Adrenal gland (tissue), 5 donors: ENCODE measurements at regions not wholly inside any gene's neighbourhood (a gene's known extent, or its start where the extent isn't known, plus 50 kb on each side); places are given as distances from the start of the nearest gene placed in this dataset.

Experiments
- POLR2A ChIP-seq, 2 donors: fragments of 450-650 bp; IDR thresholded peaks; one replicate each; pipeline ENCODE4 v1.6.1; 2017; ENCODE audit warnings: antibody characterized with exemption in 2 of 2, mild to moderate bottlenecking in 2 of 2, moderate library complexity in 1 of 2
- TF ChIP-seq, protein P1 (sequence below), 6 experiments: fragments of 450-650 bp in 4 of 6; fragments of 200-600 bp in 2 of 6; sonication (generic) in 1 of 6; IDR thresholded peaks; 1 replicate in 5 of 6; 2 replicates in 1 of 6; pipeline versions ENCODE4 v1.5.1 to v1.8.0; 2016 to 2021; ENCODE audit warnings: antibody characterized with exemption in 6 of 6, mild to moderate bottlenecking in 2 of 6, moderate library complexity in 1 of 6
- donor health status: DM: no; HTN: no; CAD: no.

DNA sequence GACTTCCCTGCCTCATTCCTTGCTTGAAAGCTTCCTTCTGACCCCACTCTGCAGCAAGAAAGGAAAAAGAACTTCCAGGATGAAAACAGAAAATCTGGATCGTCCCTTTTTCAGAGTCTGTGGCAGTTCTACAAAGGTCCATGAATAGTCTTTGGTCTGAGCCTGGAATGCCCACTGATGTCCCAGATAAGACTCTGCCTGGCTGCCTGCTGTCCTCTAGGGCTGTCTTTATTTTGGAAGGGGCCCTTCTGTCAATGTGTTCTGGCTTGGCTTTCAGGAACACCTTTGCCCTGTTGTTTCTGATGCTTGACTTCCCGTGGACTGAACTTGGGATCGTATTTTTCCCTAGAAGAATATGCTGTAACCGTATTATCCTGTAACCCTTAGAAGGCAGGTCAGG lies 114.7 kb upstream of the LNX1 start:
- TF ChIP-seq, protein P1, sequence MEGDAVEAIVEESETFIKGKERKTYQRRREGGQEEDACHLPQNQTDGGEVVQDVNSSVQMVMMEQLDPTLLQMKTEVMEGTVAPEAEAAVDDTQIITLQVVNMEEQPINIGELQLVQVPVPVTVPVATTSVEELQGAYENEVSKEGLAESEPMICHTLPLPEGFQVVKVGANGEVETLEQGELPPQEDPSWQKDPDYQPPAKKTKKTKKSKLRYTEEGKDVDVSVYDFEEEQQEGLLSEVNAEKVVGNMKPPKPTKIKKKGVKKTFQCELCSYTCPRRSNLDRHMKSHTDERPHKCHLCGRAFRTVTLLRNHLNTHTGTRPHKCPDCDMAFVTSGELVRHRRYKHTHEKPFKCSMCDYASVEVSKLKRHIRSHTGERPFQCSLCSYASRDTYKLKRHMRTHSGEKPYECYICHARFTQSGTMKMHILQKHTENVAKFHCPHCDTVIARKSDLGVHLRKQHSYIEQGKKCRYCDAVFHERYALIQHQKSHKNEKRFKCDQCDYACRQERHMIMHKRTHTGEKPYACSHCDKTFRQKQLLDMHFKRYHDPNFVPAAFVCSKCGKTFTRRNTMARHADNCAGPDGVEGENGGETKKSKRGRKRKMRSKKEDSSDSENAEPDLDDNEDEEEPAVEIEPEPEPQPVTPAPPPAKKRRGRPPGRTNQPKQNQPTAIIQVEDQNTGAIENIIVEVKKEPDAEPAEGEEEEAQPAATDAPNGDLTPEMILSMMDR (IDR thresholded peaks at IDR 0.05), result no peak
- no peak for TF ChIP-seq POLR2A (IDR thresholded peaks at IDR 0.05)
